Neural crest cell (in vitro differentiated cells): ENCODE measurements at regions not wholly inside any gene's neighbourhood (a gene's known extent, or its start where the extent isn't known, plus 50 kb on each side); places are given as distances from the start of the nearest gene placed in this dataset.

Experiments used
- DNase-seq: peaks from one replicate; pipeline ENCODE4 v3.0.0; 2021; ENCODE audit warnings: low read depth, mixed read lengths, low spot score
- H3K27ac Mint-ChIP-seq: one replicate; pipeline ENCODE4 v1.8.0; 2021; ENCODE audit warnings: mild to moderate bottlenecking, mixed read lengths; ENCODE audit not compliant: unreplicated experiment
- H3K27me3 Mint-ChIP-seq: 2 replicates; pipeline ENCODE4 v1.8.0; 2021; ENCODE audit warnings: low read depth, mild to moderate bottlenecking, mixed read lengths
- H3K36me3 Mint-ChIP-seq: 2 replicates; pipeline ENCODE4 v1.8.0; 2021; ENCODE audit warnings: low read depth, mild to moderate bottlenecking, mixed read lengths
- H3K4me1 Mint-ChIP-seq: 2 replicates; pipeline ENCODE4 v1.8.0; 2021; ENCODE audit warnings: mixed read lengths
- H3K4me3 Mint-ChIP-seq: one replicate; pipeline ENCODE4 v1.8.0; 2021; ENCODE audit warnings: mild to moderate bottlenecking, mixed read lengths
- H3K9me3 Mint-ChIP-seq: 2 replicates; pipeline ENCODE4 v1.8.0; 2021; ENCODE audit warnings: mixed read lengths
- CTCF ChIP-seq: fragments of 200-600 bp; sonication (generic); conservative IDR thresholded peaks from 2 replicates; pipeline ENCODE4 v1.5.0; 2021; ENCODE audit warnings: antibody characterized with exemption, mild to moderate bottlenecking

GRCh38 chr9:28915202-28915930, 1342.1 kb upstream of the C9orf72 start:
- Mint-ChIP-seq H3K27me3 (no peaks in the 10 kb centered on the region), H3K36me3 (no peaks in the 10 kb centered on the region), H3K4me1 (no peaks in the 10 kb centered on the region), H3K4me3 (no peak overlapping the region), H3K9me3 (peaks cover 2% of the 10 kb centered on the region), H3K27ac (no peak overlapping the region)
- no peak for TF ChIP-seq CTCF
- no peak for DNase-seq

- H3K4me3 Mint-ChIP-seq: no peak overlapping the region
- no peak overlapping the region for H3K27ac Mint-ChIP-seq
- DNase-seq: no peak
- no peaks in the 10 kb centered on the region for H3K27me3 Mint-ChIP-seq
- H3K9me3 Mint-ChIP-seq: peaks cover 2% of the 10 kb centered on the region
- TF ChIP-seq CTCF: no peak
- H3K36me3 Mint-ChIP-seq: no peaks in the 10 kb centered on the region
- peaks cover 1% of the 10 kb centered on the region for H3K4me1 Mint-ChIP-seq
Observed at GRCh38 chr9:28916348-28916747, 1343.1 kb upstream of the C9orf72 start.

- Mint-ChIP-seq H3K4me1 (peaks cover 22% of the 10 kb centered on the region), H3K27ac (peak overlapping the region; percentile 81), H3K27me3 (no peaks in the 10 kb centered on the region), H3K36me3 (no peaks in the 10 kb centered on the region), H3K4me3 (no peak overlapping the region), H3K9me3 (peaks cover under 1% of the 10 kb centered on the region)
- no peak for TF ChIP-seq CTCF
- no peak for DNase-seq
Observed at GRCh38 chr9:28921857-28922500, 1348.7 kb upstream of the C9orf72 start.

DNA sequence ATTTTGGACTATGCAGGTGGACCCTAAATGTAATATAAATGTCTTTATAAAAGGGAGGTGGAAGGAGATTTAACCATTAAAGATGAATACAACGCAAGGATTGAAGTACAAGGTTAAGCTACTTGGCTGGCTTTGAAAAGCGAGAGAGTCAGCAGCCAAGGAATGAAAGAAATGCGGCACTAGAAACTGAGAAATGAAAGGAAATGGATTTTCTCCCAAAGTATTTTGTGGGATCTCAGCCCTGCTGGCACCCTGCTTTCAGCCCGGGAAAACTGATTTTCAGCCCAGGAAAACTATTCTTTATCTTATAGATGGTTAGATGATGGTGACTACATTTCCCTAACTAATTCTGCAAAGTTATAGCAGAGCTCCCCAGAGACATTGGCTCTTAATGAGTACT, 1349.6 kb upstream of the C9orf72 start:
- Mint-ChIP-seq H3K27me3 (no peaks in the 10 kb centered on the region), H3K36me3 (no peaks in the 10 kb centered on the region), H3K4me1 (peaks cover 22% of the 10 kb centered on the region), H3K4me3 (no peak overlapping the region), H3K27ac (no peak overlapping the region), H3K9me3 (no peaks in the 10 kb centered on the region)
- TF ChIP-seq CTCF: no peak
- DNase-seq: no peak

GRCh38 chr9:28923351-28923750, 1350.1 kb upstream of the C9orf72 start:
- Mint-ChIP-seq H3K36me3 (no peaks in the 10 kb centered on the region), H3K4me1 (peaks cover 22% of the 10 kb centered on the region), H3K27ac (no peak overlapping the region), H3K9me3 (no peaks in the 10 kb centered on the region), H3K4me3 (no peak overlapping the region), H3K27me3 (no peaks in the 10 kb centered on the region)
- DNase-seq: no peak
- no peak for TF ChIP-seq CTCF
